ENCODE measurements at regions not wholly inside any gene's neighbourhood (a gene's known extent, or its start where the extent isn't known, plus 50 kb on each side); places are given as distances from the start of the nearest gene placed in this dataset.

DNA sequence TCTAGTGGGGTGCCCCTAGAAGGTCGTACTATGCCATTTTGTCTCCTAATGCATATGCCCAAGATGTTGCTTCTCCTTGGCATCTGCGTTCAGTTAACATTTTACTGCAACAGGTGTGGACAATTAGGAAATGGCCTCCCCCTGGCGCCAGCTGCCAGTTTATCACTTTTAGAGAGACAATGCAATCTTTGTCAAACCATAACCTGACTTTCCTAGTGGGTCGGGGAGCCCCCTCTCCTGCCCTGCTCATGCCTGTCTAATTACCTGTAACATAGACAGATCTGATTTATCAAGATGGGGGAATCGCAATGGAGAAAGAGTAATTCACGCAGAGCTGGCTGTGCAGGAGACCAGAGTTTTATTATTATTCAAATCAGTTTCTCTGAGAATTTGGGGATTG lies 353.7 kb upstream of the SGO1 start:
- no peak for TF ChIP-seq POLR2A (IDR thresholded peaks at IDR 0.05)
- TF ChIP-seq, protein P1, sequence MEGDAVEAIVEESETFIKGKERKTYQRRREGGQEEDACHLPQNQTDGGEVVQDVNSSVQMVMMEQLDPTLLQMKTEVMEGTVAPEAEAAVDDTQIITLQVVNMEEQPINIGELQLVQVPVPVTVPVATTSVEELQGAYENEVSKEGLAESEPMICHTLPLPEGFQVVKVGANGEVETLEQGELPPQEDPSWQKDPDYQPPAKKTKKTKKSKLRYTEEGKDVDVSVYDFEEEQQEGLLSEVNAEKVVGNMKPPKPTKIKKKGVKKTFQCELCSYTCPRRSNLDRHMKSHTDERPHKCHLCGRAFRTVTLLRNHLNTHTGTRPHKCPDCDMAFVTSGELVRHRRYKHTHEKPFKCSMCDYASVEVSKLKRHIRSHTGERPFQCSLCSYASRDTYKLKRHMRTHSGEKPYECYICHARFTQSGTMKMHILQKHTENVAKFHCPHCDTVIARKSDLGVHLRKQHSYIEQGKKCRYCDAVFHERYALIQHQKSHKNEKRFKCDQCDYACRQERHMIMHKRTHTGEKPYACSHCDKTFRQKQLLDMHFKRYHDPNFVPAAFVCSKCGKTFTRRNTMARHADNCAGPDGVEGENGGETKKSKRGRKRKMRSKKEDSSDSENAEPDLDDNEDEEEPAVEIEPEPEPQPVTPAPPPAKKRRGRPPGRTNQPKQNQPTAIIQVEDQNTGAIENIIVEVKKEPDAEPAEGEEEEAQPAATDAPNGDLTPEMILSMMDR (IDR thresholded peaks at IDR 0.05) = no peak

Data from tibial nerve (tissue), 3 donors.